ENCODE measurements at regions not wholly inside any gene's neighbourhood (a gene's known extent, or its start where the extent isn't known, plus 50 kb on each side); places are given as distances from the start of the nearest gene placed in this dataset.

- no peak for TF ChIP-seq CTCF (IDR thresholded peaks at IDR 0.05)
- no peak for TF ChIP-seq EZH2 (IDR thresholded peaks at IDR 0.05)
Measured at GRCh38 chr9:588981-589380, 252.5 kb upstream of the DMRT1 start.
